DND-41 (cell line): ENCODE measurements at regions not wholly inside any gene's neighbourhood (a gene's known extent, or its start where the extent isn't known, plus 50 kb on each side); places are given as distances from the start of the nearest gene placed in this dataset.

Source experiments
- ATAC-seq: fragments of 200-7000 bp; cut with Tn5 transposase; 3 replicates; pipeline ENCODE4 v1.9.1; 2021; ENCODE audit warnings: low read depth; ENCODE audit not compliant: insufficient read depth
- DNase-seq: peaks from one replicate; pipeline ENCODE4 v3.0.0-alpha.2; 2020
- H2AFZ ChIP-seq: 2 replicates; pipeline ENCODE4 v1.6.0; 2012; ENCODE audit warnings: low read depth, low read length
- H3K27ac ChIP-seq: 2 replicates; pipeline ENCODE4 v1.5.1; 2012; ENCODE audit warnings: low read length, inconsistent platforms
- H3K27me3 ChIP-seq: fragments of 200-600 bp; sonication (generic); 2 replicates; pipeline ENCODE4 v1.6.0; 2012; ENCODE audit warnings: low read length, mild to moderate bottlenecking, inconsistent platforms; ENCODE audit not compliant: insufficient read depth, poor library complexity
- H3K36me3 ChIP-seq: 2 replicates; pipeline ENCODE4 v1.5.1; 2012; ENCODE audit warnings: low read length, inconsistent platforms; ENCODE audit not compliant: insufficient read depth
- H3K4me1 ChIP-seq: 2 replicates; pipeline ENCODE4 v1.5.1; 2012; ENCODE audit warnings: mild to moderate bottlenecking, low read length; ENCODE audit not compliant: insufficient read depth
- H3K4me2 ChIP-seq: 2 replicates; pipeline ENCODE4 v1.6.0; 2012; ENCODE audit warnings: mild to moderate bottlenecking, moderate library complexity, low read length, inconsistent platforms; ENCODE audit not compliant: insufficient read depth
- H3K4me3 ChIP-seq, 2 experiments: fragments of 200-600 bp in 1 of 2; shearing (Covaris generic) in 1 of 2; 2 replicates each; pipeline ENCODE4 v1.5.1; 2012 to 2016; ENCODE audit warnings: inconsistent platforms in 2 of 2, low read length in 2 of 2, mild to moderate bottlenecking in 2 of 2, low read depth in 1 of 2, moderate library complexity in 1 of 2
- H3K79me2 ChIP-seq: 2 replicates; pipeline ENCODE4 v1.6.0; 2012; ENCODE audit warnings: low read length, inconsistent platforms; ENCODE audit not compliant: insufficient read depth
- H3K9ac ChIP-seq: 2 replicates; pipeline ENCODE4 v1.6.0; 2012; ENCODE audit warnings: low read depth, mild to moderate bottlenecking, inconsistent platforms, low read length, moderate library complexity
- H3K9me3 ChIP-seq: 2 replicates; pipeline ENCODE4 v1.5.1; 2012; ENCODE audit warnings: low read length, moderate library complexity, mild to moderate bottlenecking, inconsistent platforms; ENCODE audit not compliant: insufficient read depth, severe bottlenecking
- H4K20me1 ChIP-seq: 2 replicates; pipeline ENCODE4 v1.6.0; 2012; ENCODE audit warnings: low read length; ENCODE audit not compliant: insufficient read depth
- EZH2 ChIP-seq: IDR thresholded peaks from 3 replicates; pipeline ENCODE4 v1.6.1; 2012; ENCODE audit warnings: borderline replicate concordance, low read depth, mild to moderate bottlenecking, moderate library complexity, low read length, inconsistent platforms; ENCODE audit not compliant: severe bottlenecking
- TF ChIP-seq, protein P1 (sequence below): IDR thresholded peaks from 2 replicates; pipeline ENCODE4 v1.5.1; 2012; ENCODE audit warnings: borderline replicate concordance, low read length, moderate library complexity, mild to moderate bottlenecking; ENCODE audit not compliant: poor library complexity, severe bottlenecking; ENCODE audit errors: extremely low read depth

DNA sequence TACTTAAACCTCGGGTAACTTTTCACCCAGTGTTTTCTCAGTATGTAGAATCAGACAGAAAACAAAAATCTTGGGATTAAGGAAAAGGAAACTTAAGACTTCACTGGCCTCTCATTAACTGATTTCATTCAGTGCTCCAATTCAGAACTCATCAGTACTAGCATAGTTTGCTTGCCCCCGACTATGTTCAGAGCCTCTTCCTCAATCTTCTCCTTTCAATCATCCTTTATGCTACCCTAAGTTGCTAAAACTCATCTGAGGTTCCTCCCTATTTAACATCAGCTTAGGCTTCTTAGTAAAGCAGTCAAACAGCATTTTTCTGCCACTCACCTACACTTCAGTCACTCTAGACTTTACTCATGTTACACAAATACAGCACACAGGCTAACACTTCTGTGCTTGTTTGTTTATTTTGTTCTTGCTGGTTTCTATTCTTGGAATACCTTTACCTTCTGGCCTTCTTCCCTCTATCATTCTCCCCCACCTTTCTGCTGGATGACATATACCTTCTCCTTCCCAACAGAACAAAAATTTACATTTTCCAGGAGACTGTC, 163.0 kb upstream of the TLL1 start:
- H2AFZ ChIP-seq: no peak overlapping the region
- H3K9ac ChIP-seq: no peak overlapping the region
- no peak overlapping the region for H3K27ac ChIP-seq
- no peak overlapping the region for H3K4me3 ChIP-seq
- no peaks in the 10 kb centered on the region for H3K79me2 ChIP-seq
- H3K36me3 ChIP-seq: no peaks in the 10 kb centered on the region
- no peaks in the 10 kb centered on the region for H3K4me1 ChIP-seq
- TF ChIP-seq, protein P1, sequence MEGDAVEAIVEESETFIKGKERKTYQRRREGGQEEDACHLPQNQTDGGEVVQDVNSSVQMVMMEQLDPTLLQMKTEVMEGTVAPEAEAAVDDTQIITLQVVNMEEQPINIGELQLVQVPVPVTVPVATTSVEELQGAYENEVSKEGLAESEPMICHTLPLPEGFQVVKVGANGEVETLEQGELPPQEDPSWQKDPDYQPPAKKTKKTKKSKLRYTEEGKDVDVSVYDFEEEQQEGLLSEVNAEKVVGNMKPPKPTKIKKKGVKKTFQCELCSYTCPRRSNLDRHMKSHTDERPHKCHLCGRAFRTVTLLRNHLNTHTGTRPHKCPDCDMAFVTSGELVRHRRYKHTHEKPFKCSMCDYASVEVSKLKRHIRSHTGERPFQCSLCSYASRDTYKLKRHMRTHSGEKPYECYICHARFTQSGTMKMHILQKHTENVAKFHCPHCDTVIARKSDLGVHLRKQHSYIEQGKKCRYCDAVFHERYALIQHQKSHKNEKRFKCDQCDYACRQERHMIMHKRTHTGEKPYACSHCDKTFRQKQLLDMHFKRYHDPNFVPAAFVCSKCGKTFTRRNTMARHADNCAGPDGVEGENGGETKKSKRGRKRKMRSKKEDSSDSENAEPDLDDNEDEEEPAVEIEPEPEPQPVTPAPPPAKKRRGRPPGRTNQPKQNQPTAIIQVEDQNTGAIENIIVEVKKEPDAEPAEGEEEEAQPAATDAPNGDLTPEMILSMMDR: no peak
- TF ChIP-seq EZH2: no peak
- no peak overlapping the region for H3K4me2 ChIP-seq
- ATAC-seq: no peak
- DNase-seq: no peak
- H4K20me1 ChIP-seq: no peaks in the 10 kb centered on the region
- no peaks in the 10 kb centered on the region for H3K9me3 ChIP-seq
- no peaks in the 10 kb centered on the region for H3K27me3 ChIP-seq

DNA sequence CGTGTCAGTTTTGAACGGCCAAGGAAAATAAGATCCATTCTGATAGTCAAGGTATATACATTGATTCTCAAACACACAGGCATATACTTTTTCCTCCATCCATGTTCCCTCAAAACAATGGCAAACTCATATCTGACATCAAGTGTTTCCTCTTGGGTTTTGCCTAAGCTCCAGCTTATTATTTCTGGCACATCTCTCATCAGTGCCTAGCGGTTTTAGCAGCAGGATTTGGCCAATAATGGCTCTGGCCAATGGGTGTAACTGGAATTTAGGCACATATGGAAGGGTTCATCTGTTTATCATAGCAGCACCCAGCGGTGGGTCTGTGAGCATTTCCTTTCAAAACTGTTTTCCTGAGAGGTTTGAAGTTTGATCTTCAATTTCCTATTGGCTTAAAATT, 161.6 kb upstream of the TLL1 start:
- no peak overlapping the region for H3K4me3 ChIP-seq
- no peaks in the 10 kb centered on the region for H4K20me1 ChIP-seq
- DNase-seq (no peak), ATAC-seq (no peak)
- H2AFZ ChIP-seq: no peak overlapping the region
- H3K27me3 ChIP-seq: no peaks in the 10 kb centered on the region
- no peaks in the 10 kb centered on the region for H3K79me2 ChIP-seq
- H3K36me3 ChIP-seq: no peaks in the 10 kb centered on the region
- no peaks in the 10 kb centered on the region for H3K4me1 ChIP-seq
- H3K9ac ChIP-seq: no peak overlapping the region
- no peaks in the 10 kb centered on the region for H3K9me3 ChIP-seq
- H3K27ac ChIP-seq: no peak overlapping the region
- no peak overlapping the region for H3K4me2 ChIP-seq
- TF ChIP-seq, protein P1: no peak
- no peak for TF ChIP-seq EZH2

GRCh38 chr4:165711912-165712311, 161.1 kb upstream of the TLL1 start:
- H4K20me1 ChIP-seq: no peaks in the 10 kb centered on the region
- H3K9me3 ChIP-seq: no peaks in the 10 kb centered on the region
- ATAC-seq (no peak), DNase-seq (no peak)
- no peaks in the 10 kb centered on the region for H3K36me3 ChIP-seq
- TF ChIP-seq, protein P1: no peak
- no peak for TF ChIP-seq EZH2
- no peak overlapping the region for H3K9ac ChIP-seq
- no peak overlapping the region for H3K27ac ChIP-seq
- H3K4me2 ChIP-seq: no peak overlapping the region
- no peaks in the 10 kb centered on the region for H3K27me3 ChIP-seq
- H3K79me2 ChIP-seq: no peaks in the 10 kb centered on the region
- no peak overlapping the region for H2AFZ ChIP-seq
- H3K4me3 ChIP-seq: no peak overlapping the region
- H3K4me1 ChIP-seq: no peaks in the 10 kb centered on the region

DNA sequence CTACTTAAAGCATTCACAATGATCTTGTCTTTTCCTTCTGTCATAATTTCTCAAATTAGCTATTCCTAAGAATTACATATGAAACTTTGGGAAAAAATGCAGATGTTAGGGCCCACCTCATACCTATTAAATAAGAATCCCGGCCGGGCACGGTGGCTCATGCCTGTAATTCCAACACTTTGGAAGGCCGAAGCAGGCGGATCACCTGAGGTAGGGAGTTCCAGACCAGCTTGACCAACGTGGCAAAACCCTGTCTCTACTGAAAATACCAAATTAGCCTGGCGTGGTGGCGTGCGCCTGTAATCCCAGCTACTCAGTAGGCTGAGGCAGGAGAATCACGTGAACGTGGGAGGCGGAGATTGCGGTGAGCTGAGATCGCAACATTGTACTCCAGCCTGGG, 158.4 kb upstream of the TLL1 start:
- DNase-seq: no peak
- H3K4me1 ChIP-seq: no peaks in the 10 kb centered on the region
- no peak overlapping the region for H3K4me2 ChIP-seq
- H2AFZ ChIP-seq: no peak overlapping the region
- H3K4me3 ChIP-seq: no peak overlapping the region
- no peaks in the 10 kb centered on the region for H3K9me3 ChIP-seq
- H4K20me1 ChIP-seq: no peaks in the 10 kb centered on the region
- H3K36me3 ChIP-seq: no peaks in the 10 kb centered on the region
- no peak overlapping the region for H3K27ac ChIP-seq
- no peaks in the 10 kb centered on the region for H3K27me3 ChIP-seq
- TF ChIP-seq, protein P1: no peak
- no peak for TF ChIP-seq EZH2
- ATAC-seq: no peak
- no peaks in the 10 kb centered on the region for H3K79me2 ChIP-seq
- H3K9ac ChIP-seq: no peak overlapping the region
